HG03342 (cell line): ENCODE measurements at regions not wholly inside any gene's neighbourhood (a gene's known extent, or its start where the extent isn't known, plus 50 kb on each side); places are given as distances from the start of the nearest gene placed in this dataset.

Experiments
- ATAC-seq: cut with Tn5 transposase; IDR thresholded peaks from one replicate; pipeline ENCODE4 v1.9.1; 2021; ENCODE audit warnings: mild to moderate bottlenecking, moderate library complexity; ENCODE audit not compliant: unreplicated experiment

GRCh38 chr3:46091741-46092701, 64.7 kb upstream of the XCR1 start:
- no peak for ATAC-seq

- ATAC-seq: no peak
Observed at GRCh38 chr3:46091046-46091445, 63.8 kb upstream of the XCR1 start.

- peak; percentile 38 for ATAC-seq
Observed at GRCh38 chr3:46090161-46090591, 62.9 kb upstream of the XCR1 start.

- peak; percentile 59 for ATAC-seq
Observed at GRCh38 chr3:46089237-46090011, 62.1 kb upstream of the XCR1 start.

GRCh38 chr3:46087871-46088270, 60.6 kb upstream of the XCR1 start:
- no peak for ATAC-seq

- ATAC-seq: no peak
Observed at GRCh38 chr3:46086986-46087385, 59.7 kb upstream of the XCR1 start.

GRCh38 chr3:46086083-46086437, 58.8 kb upstream of the XCR1 start:
- ATAC-seq: no peak

- no peak for ATAC-seq
Observed at GRCh38 chr3:46085421-46086082, 58.3 kb upstream of the XCR1 start.

GRCh38 chr3:46083956-46084355, 56.7 kb upstream of the XCR1 start:
- ATAC-seq: no peak

GRCh38 chr3:46082849-46083248, 55.6 kb upstream of the XCR1 start:
- no peak for ATAC-seq

- no peak for ATAC-seq
Observed at GRCh38 chr3:46082021-46082420, 54.7 kb upstream of the XCR1 start.

- ATAC-seq: no peak
Observed at GRCh38 chr3:46080969-46081345, 53.7 kb upstream of the XCR1 start.

GRCh38 chr3:46080124-46080968, 53.1 kb upstream of the XCR1 start:
- no peak for ATAC-seq

- peak; percentile 74 for ATAC-seq
Observed at GRCh38 chr3:46078712-46079400, 51.6 kb upstream of the XCR1 start.
